HG03095 (cell line): ENCODE measurements at regions not wholly inside any gene's neighbourhood (a gene's known extent, or its start where the extent isn't known, plus 50 kb on each side); places are given as distances from the start of the nearest gene placed in this dataset.

Source experiments
- ATAC-seq: cut with Tn5 transposase; IDR thresholded peaks from one replicate; pipeline ENCODE4 v1.9.1; 2021; ENCODE audit warnings: moderate library complexity; ENCODE audit not compliant: unreplicated experiment

DNA sequence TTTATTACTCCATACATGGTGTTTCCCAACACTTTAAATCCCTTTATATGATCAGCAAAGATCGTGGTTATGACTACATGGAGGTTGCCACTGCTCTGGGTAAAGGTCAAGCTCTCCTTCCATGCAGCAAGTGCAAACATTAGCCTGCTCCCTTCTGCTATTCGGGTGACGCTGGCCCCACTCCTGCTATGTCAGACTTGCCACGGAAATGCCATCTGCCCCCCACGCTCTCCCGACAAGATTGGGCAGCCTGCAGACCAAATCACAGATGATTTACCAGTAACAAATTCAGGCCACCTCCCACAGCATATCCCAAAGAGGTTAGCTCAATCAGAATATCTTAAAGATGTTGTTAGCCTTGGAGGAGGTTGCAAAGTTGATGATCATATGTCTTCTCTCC, 77.8 kb upstream of the MGMT start:
- no peak for ATAC-seq

- ATAC-seq, result no peak
Measured at GRCh38 chr10:129390147-129390546, 76.9 kb upstream of the MGMT start.

DNA sequence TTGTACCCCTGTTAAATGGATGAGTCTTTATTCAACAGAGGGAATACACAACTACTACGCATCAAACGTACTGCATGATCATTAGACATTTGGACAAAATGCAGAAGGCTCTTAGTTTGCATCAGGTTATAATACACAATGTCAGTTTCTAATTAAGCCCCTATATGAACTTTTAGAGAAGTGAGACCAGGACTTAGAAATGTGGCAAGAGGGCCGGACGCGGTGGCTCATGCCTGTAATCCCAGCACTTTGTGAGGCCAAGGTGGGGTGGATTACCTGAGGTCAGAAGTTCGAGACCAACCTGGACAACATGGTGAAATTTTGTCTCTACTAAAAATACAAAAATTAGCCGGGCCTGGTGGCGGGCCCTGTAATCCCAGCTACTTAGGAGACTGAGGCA, 76.3 kb upstream of the MGMT start:
- ATAC-seq, result no peak

DNA sequence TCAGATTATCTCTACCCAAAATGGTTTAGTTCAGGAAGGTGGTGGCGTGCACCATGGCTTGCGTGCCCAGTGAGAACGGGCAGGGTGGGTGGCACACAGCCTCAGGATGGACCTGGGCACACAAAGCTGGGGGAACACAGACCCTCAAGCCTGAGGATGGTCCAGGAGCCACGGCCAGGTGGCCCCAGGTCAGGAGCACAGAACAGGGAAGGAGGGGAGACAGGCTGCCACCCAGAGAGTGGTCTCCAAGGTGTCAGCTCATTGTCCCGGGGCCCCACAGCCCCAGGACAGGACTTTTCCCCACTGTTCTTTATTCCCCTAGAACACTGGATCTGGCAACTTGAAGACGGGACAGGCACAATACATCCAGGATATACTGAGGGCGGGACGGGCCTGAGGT, 75.6 kb upstream of the MGMT start:
- ATAC-seq, result no peak

DNA sequence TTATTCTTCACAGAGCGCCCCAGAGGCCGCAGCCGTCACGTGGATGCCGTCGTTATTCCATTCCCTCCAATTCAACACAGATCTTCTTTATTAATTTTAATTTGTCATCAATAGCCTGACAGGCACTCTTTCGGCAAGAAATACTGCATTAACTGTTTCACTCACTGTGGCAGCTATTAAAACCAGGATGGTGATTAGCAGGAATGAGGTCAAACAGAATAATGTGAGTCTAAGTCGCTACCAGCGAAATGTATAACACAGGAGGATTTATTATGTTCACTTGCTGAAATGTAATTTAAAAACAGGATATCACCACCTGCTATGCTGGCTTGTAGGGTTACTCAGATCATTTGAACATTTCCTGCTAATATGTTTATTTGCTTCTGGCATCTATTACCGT, 74.2 kb upstream of the MGMT start:
- ATAC-seq, result no peak

DNA sequence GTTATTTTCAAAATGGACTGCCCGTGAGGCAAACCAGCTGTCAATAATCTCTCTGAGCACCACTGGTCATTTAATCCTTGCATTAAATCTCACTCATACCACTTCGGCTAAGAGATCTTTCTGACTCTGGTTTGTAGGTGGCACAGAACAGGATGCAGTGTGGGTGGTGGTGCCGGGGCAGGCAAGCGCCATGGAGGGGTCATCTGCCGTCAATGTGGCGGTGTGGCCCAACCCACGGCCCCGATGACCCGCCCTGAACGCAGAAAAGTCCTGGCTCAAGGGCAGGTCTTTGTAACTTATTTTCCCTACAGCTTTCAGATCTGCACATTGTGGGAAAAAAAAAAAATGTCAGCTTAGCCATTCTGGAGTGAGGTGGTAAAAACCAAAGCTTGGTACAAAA, 73.2 kb upstream of the MGMT start:
- ATAC-seq, result no peak

DNA sequence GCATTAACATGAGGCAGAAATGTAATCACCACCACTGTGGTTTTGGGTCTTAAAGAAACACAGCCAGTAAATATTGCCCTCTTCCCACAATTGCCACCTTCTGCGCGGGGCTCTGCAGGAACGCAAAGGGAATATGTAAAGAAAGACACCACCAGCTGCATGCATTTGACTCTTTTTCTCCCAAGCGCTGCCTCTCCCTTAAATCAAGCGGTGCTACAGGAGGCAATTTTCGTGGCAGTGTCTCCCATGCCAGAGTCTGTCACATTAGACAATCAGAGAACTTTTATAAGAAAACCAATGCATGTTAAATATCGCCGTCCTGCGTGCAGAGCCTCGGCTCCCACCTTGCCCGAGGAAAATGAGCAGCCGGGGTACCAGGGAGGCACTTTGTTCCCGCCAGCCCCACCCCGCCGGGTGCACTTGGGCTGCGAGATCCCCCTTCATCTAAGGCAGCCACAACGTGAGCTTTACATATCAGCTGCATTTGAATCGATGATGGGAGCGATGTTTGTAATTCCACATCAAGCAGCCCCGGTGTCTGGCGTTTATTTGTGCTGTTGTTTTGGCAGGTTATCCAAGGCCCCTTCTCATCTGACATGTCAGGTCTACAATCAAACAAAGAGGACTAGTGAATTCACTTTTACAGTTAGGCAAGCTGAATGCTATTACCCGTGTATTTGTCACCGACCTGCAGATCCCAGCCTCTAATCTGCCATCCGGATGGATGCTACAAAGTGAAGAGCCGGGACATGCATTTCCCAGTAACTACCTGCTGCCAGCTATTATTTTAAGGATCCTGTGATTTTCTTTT, 72.3 kb upstream of the MGMT start:
- ATAC-seq, result no peak

- ATAC-seq, result no peak
Measured at GRCh38 chr10:129396021-129396722, 70.9 kb upstream of the MGMT start.

GRCh38 chr10:129397198-129397974, 69.7 kb upstream of the MGMT start:
- ATAC-seq, result no peak

GRCh38 chr10:129398711-129399141, 68.3 kb upstream of the MGMT start:
- no peak for ATAC-seq

- ATAC-seq, result no peak
Measured at GRCh38 chr10:129400426-129400825, 66.6 kb upstream of the MGMT start.

GRCh38 chr10:129402459-129402858, 64.6 kb upstream of the MGMT start:
- ATAC-seq, result no peak

GRCh38 chr10:129404091-129404490, 63.0 kb upstream of the MGMT start:
- no peak for ATAC-seq

- no peak for ATAC-seq
Measured at GRCh38 chr10:129405389-129405788, 61.7 kb upstream of the MGMT start.

GRCh38 chr10:129410688-129411392, 56.2 kb upstream of the MGMT start:
- no peak for ATAC-seq

DNA sequence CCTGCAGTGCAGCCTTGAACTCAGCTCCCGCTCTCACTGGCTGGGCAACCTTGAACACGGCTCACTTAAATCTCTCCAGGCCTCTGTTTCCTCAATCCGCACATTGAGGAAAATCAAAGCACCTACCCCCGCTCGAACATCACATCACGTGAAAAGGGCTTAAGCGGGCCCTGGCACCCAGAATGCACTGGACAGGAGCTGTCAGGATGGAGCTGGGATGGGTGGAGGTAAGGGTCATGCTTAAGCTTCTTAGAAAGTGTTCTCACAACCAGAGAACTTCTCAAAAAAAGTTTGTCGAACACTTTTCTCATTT, 55.7 kb upstream of the MGMT start:
- ATAC-seq, result no peak

GRCh38 chr10:129411772-129412171, 55.3 kb upstream of the MGMT start:
- no peak for ATAC-seq

DNA sequence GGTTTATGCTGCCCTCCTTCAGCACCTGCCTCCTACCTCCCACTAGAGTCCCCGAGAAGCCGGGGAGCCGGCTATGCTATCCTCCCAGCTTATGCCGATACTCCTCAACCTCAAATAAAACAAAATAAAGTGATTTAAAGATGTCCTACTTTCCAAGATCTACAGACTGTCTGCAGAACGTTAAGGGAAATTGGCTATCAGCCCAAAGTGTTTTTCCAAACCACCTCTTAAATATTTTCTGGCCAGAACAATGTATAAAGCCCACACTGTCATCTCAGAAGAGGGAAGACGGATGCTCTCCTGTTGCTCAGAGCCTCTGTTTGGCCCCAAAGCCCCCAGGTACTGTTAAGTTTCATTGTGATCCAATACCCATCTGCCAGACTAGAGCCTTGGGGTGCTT, 54.0 kb upstream of the MGMT start:
- no peak for ATAC-seq

DNA sequence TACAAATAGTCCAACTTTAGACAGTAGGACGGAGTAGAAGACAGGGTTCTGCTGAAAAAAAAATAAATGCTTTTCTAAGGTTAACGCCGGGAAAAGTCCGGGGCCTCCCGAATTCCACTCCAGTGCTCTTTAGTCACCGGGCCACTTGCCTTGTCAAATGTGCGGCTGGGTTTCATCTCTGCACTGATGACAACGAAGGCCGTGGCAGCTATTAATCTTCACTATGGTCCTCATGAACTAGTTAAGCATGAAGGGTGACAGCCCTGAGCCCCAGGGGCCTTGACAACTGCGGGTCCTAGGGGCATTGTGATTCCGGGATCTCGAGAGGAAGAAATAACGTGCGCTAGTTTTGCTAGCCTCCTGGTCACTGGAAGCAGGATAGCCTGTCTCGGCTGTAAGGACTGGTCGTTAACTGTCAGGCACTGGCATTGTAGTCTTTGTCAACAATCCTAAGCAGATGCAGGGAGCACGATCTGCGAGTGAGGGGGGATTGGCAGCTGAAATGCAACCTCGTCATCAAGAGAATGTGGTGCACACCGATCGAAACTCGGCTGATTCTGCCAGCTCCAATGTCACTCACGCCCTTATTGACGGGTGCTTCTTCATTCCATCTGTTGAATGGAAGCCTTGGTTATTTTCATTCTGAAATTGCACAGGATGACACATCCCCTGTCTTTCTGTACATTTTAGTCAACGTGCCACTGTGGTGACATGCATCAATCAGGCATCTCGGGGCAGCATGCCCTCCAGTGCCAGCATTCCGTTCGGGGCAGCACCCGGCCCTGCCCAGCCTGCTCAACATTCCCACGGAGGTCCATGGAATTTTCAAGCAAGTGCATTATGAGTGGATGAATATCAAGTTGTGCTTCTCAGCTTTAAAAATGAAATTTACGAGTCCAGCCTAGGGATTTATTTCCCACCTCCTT, 51.6 kb upstream of the MGMT start:
- no peak for ATAC-seq

DNA sequence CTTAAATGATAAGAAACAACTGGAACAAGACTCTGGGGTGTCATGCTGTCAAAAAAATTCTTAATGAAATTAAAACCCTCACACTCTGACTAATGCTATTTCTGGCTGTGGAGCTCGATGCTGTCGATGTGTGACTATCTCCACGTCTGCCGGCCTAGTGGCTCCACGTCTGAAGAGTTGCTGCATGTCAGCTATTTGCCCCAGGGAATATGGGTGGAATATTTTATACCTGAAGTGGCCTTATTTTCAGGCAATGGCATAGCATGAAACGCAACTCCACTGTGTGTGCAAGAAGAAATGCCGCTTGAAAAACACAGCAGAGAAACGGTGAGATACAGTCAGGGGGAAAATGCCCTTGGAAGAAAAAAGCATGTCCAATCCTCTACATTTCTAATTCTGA, 50.9 kb upstream of the MGMT start:
- no peak for ATAC-seq
